ENCODE measurements at regions not wholly inside any gene's neighbourhood (a gene's known extent, or its start where the extent isn't known, plus 50 kb on each side); places are given as distances from the start of the nearest gene placed in this dataset.

DNA sequence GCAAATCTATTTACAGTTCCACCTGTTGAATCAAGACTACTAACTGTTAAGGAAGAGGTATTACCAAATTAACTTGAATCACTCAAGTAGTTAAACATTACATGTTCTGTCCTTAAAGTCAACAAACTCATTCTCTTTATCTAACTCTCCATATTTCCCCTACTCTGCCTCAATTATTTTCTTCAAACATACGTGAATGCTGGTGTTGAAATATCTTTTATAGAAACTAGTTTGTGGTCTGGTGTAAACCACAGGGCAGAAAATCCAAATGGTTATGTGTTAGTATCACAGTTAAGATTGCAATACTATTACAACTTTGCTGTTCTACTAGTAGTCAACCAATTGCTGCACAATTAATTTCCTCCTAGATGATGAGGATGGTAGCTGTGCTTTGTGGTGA lies 603.5 kb downstream of the KCTD16 start:
- TF ChIP-seq, protein P1, sequence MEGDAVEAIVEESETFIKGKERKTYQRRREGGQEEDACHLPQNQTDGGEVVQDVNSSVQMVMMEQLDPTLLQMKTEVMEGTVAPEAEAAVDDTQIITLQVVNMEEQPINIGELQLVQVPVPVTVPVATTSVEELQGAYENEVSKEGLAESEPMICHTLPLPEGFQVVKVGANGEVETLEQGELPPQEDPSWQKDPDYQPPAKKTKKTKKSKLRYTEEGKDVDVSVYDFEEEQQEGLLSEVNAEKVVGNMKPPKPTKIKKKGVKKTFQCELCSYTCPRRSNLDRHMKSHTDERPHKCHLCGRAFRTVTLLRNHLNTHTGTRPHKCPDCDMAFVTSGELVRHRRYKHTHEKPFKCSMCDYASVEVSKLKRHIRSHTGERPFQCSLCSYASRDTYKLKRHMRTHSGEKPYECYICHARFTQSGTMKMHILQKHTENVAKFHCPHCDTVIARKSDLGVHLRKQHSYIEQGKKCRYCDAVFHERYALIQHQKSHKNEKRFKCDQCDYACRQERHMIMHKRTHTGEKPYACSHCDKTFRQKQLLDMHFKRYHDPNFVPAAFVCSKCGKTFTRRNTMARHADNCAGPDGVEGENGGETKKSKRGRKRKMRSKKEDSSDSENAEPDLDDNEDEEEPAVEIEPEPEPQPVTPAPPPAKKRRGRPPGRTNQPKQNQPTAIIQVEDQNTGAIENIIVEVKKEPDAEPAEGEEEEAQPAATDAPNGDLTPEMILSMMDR (IDR thresholded peaks at IDR 0.05) = no peak
- TF ChIP-seq POLR2AphosphoS5 (IDR thresholded peaks at IDR 0.05; ENCODE audit: insufficient read depth in 1 of 2, low read depth in 1 of 2) (no peak), POLR2A (IDR thresholded peaks at IDR 0.05) (no peak)

All from vagina (tissue), 2 donors.